NCI-H345 (cell line): ENCODE measurements at regions not wholly inside any gene's neighbourhood (a gene's known extent, or its start where the extent isn't known, plus 50 kb on each side); places are given as distances from the start of the nearest gene placed in this dataset.

ENCODE experiments used
- DNase-seq: peaks from one replicate; lab custom pipeline; 2025; lab: John Stamatoyannopoulos, UW

GRCh38 chr18:56278421-56279003 is 359.9 kb downstream of the TXNL1 start:
- DNase-seq = no peak

GRCh38 chr18:56276466-56276865 is 361.9 kb downstream of the TXNL1 start:
- DNase-seq = no peak

GRCh38 chr18:56273541-56274219 is 364.7 kb downstream of the TXNL1 start:
- DNase-seq = no peak

- DNase-seq = no peak
These were observed 367.6 kb downstream of the TXNL1 start for GRCh38 chr18:56270671-56271250.

GRCh38 chr18:56269958-56270357 is 368.4 kb downstream of the TXNL1 start:
- DNase-seq = no peak

GRCh38 chr18:56268952-56269351 is 369.4 kb downstream of the TXNL1 start:
- no peak for DNase-seq

GRCh38 chr18:56267334-56267733 is 371.1 kb downstream of the TXNL1 start:
- DNase-seq = no peak

- DNase-seq = no peak
These were observed 380.2 kb downstream of the TXNL1 start for GRCh38 chr18:56258178-56258577.

- DNase-seq = no peak
These were observed 381.2 kb downstream of the TXNL1 start for GRCh38 chr18:56257205-56257604.

GRCh38 chr18:56256659-56257058 is 381.7 kb downstream of the TXNL1 start:
- DNase-seq = no peak

GRCh38 chr18:56255381-56255780 is 383.0 kb downstream of the TXNL1 start:
- DNase-seq = no peak

- DNase-seq = no peak
These were observed 385.9 kb downstream of the TXNL1 start for GRCh38 chr18:56252456-56252855.

- DNase-seq = no peak
These were observed 389.7 kb downstream of the TXNL1 start for GRCh38 chr18:56248610-56249235.

GRCh38 chr18:56246916-56247315 is 391.5 kb downstream of the TXNL1 start:
- DNase-seq = no peak

GRCh38 chr18:56245866-56246580 is 392.4 kb downstream of the TXNL1 start:
- DNase-seq = no peak

- DNase-seq = no peak
These were observed 398.0 kb downstream of the TXNL1 start for GRCh38 chr18:56240405-56240804.

- no peak for DNase-seq
These were observed 399.8 kb downstream of the TXNL1 start for GRCh38 chr18:56238576-56238975.

- no peak for DNase-seq
These were observed 402.8 kb downstream of the TXNL1 start for GRCh38 chr18:56235481-56236013.

- DNase-seq = no peak
These were observed 403.3 kb downstream of the TXNL1 start for GRCh38 chr18:56235071-56235470.

GRCh38 chr18:56233595-56233994 is 404.8 kb downstream of the TXNL1 start:
- DNase-seq = no peak

GRCh38 chr18:56226025-56226424 is 412.4 kb downstream of the TXNL1 start:
- DNase-seq = no peak
